ENCODE measurements at regions not wholly inside any gene's neighbourhood (a gene's known extent, or its start where the extent isn't known, plus 50 kb on each side); places are given as distances from the start of the nearest gene placed in this dataset.

- no peak for TF ChIP-seq CTCF (IDR thresholded peaks at IDR 0.05; ENCODE audit: low read depth, low read length, missing control alignments)
- no peak for DNase-seq (ENCODE audit: low read depth)
- no peak overlapping the region for H3K4me3 ChIP-seq (ENCODE audit: low read depth, low read length)
- in situ Hi-C loops (cut with HindIII; ENCODE audit: low sequenced_read_pairs) = no loop called here
These were observed 101.7 kb downstream of the DUSP6 start for GRCh38 chr12:89250636-89251035.

- no peak overlapping the region for H3K4me3 ChIP-seq (ENCODE audit: low read depth, low read length)
- in situ Hi-C loops (cut with HindIII; ENCODE audit: low sequenced_read_pairs) = no loop called here
- DNase-seq (ENCODE audit: low read depth) = no peak
- TF ChIP-seq CTCF (IDR thresholded peaks at IDR 0.05; ENCODE audit: low read depth, low read length, missing control alignments) = no peak
These were observed 102.1 kb downstream of the DUSP6 start for GRCh38 chr12:89250213-89250612.

- H3K4me3 ChIP-seq (ENCODE audit: low read depth, low read length) = no peak overlapping the region
- no peak for TF ChIP-seq CTCF (IDR thresholded peaks at IDR 0.05; ENCODE audit: low read depth, low read length, missing control alignments)
- in situ Hi-C loops (cut with HindIII; ENCODE audit: low sequenced_read_pairs) = no loop called here
- no peak for DNase-seq (ENCODE audit: low read depth)
These were observed 104.3 kb downstream of the DUSP6 start for GRCh38 chr12:89247967-89248366.

DNA sequence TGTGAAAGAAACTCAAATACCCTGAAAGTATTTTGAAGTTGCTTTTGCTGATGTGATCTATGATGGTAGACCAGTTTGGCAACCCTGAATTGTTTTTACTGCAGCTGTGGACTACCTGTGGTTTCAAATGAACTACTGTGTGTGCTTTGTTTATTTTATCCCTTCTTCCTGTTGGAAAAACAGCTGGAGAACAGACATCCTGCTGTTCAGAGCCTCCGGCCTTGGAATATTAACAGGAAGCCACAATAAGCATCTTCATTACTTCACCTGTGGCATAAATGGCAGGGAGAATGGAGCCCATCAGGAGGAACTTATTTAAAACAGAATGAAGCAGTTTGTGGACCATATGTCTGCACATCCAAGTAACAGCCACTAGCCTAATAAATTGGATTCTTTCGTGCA, 104.8 kb downstream of the DUSP6 start:
- in situ Hi-C loops (cut with HindIII; ENCODE audit: low sequenced_read_pairs) = no loop called here
- no peak for DNase-seq (ENCODE audit: low read depth)
- H3K4me3 ChIP-seq (ENCODE audit: low read depth, low read length) = no peak overlapping the region
- TF ChIP-seq CTCF (IDR thresholded peaks at IDR 0.05; ENCODE audit: low read depth, low read length, missing control alignments) = no peak

DNA sequence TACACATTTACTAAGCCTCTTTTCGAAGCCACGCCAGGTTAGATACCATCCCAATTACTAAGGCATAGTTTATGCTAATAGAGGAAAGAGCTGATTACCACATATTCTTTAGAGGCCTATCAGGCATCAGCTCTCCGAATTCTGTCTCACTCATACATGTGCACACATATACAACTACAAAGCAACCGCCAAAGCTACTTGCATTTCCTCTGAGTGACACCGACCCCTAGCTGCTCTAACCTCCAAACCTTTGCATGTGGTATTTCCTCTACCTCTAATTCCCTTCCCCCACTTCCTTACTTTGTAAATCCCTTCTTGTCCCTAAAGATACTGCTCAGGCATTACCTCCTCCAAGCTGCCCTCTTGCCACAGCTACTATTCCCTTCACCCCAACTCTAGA, 107.2 kb downstream of the DUSP6 start:
- no peak for TF ChIP-seq CTCF (IDR thresholded peaks at IDR 0.05; ENCODE audit: low read depth, low read length, missing control alignments)
- in situ Hi-C loops (cut with HindIII; ENCODE audit: low sequenced_read_pairs) = no loop called here
- H3K4me3 ChIP-seq (ENCODE audit: low read depth, low read length) = no peak overlapping the region
- DNase-seq (ENCODE audit: low read depth) = no peak

DNA sequence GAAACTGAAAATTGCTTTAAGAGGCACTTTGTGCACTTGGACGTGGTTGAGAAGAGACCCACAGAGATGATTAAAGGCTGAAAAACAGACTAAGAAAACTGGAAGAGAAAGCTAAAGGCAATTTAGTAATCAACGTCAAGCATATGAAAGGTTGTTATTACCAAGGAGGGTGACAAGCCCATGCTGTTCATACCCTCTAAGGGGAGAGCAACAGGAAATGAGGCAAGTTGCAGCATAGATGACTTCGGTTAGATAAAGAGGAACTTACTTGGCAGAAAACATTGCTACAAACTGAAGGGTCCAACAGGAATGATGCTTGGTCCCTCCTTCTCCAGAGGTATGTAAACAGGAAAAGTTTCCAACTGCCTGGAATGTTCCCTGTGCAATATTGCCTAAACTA, 107.8 kb downstream of the DUSP6 start:
- no peak for TF ChIP-seq CTCF (IDR thresholded peaks at IDR 0.05; ENCODE audit: low read depth, low read length, missing control alignments)
- in situ Hi-C loops (cut with HindIII; ENCODE audit: low sequenced_read_pairs) = no loop called here
- H3K4me3 ChIP-seq (ENCODE audit: low read depth, low read length) = no peak overlapping the region
- DNase-seq (ENCODE audit: low read depth) = no peak

GRCh38 chr12:89243771-89244170, 108.5 kb downstream of the DUSP6 start:
- no peak for DNase-seq (ENCODE audit: low read depth)
- in situ Hi-C loops (cut with HindIII; ENCODE audit: low sequenced_read_pairs) = no loop called here
- no peak overlapping the region for H3K4me3 ChIP-seq (ENCODE audit: low read depth, low read length)
- no peak for TF ChIP-seq CTCF (IDR thresholded peaks at IDR 0.05; ENCODE audit: low read depth, low read length, missing control alignments)
